CD8-positive, alpha-beta memory T cell (primary cell): ENCODE measurements at regions not wholly inside any gene's neighbourhood (a gene's known extent, or its start where the extent isn't known, plus 50 kb on each side); places are given as distances from the start of the nearest gene placed in this dataset.

ENCODE experiments used
- CTCF ChIA-PET: fragments of 350-600 bp; sonication (Branson Sonifier 250); formaldehyde crosslinking; loops from one replicate; lab custom pipeline; 2021; ENCODE audit warnings: antibody characterized with exemption; lab: Charles Lee
- POLR2A ChIA-PET: fragments of 350-600 bp; sonication (Branson Sonifier 250); formaldehyde crosslinking; loops from one replicate; lab custom pipeline; 2021; ENCODE audit warnings: antibody characterized with exemption; lab: Charles Lee
- DNase-seq, 5 donors: peaks; one replicate each; pipeline versions ENCODE4 v3.0.0 to v3.0.0-alpha.2; 2020 to 2022; ENCODE audit warnings: mixed read lengths in 1 of 5
- H3K27ac ChIP-seq: one replicate; pipeline ENCODE4 v1.7.0; 2013; ENCODE audit warnings: low read depth, mild to moderate bottlenecking, low read length, moderate library complexity
- H3K27me3 ChIP-seq: 2 replicates; pipeline ENCODE4 v1.7.0; 2013; ENCODE audit warnings: low read length, mild to moderate bottlenecking; ENCODE audit not compliant: insufficient read depth, poor library complexity, severe bottlenecking
- H3K36me3 ChIP-seq: 2 replicates; pipeline ENCODE4 v1.7.0; 2013; ENCODE audit warnings: mild to moderate bottlenecking, low read length, moderate library complexity; ENCODE audit not compliant: insufficient read depth
- H3K4me1 ChIP-seq: 2 replicates; pipeline ENCODE4 v1.7.0; 2013; ENCODE audit warnings: mild to moderate bottlenecking, low read length, moderate library complexity; ENCODE audit not compliant: insufficient read depth
- H3K4me3 ChIP-seq: 2 replicates; pipeline ENCODE4 v1.7.0; 2013; ENCODE audit warnings: mild to moderate bottlenecking, low read length
- H3K9me3 ChIP-seq: 2 replicates; pipeline ENCODE4 v1.7.0; 2013; ENCODE audit warnings: mild to moderate bottlenecking, low read length
- H3K27ac Mint-ChIP-seq, 8 donors: one replicate each; pipeline ENCODE4 v1.8.0; 2020 to 2021; ENCODE audit warnings: mixed read lengths in 8 of 8, mild to moderate bottlenecking in 6 of 8, inconsistent platforms in 3 of 8, moderate library complexity in 3 of 8
- H3K27me3 Mint-ChIP-seq, 2 donors: one replicate each; pipeline ENCODE4 v1.8.0; 2020 to 2021; ENCODE audit warnings: mixed read lengths in 2 of 2, mild to moderate bottlenecking in 1 of 2, moderate library complexity in 1 of 2
- H3K36me3 Mint-ChIP-seq, 3 donors: one replicate each; pipeline ENCODE4 v1.8.0; 2020 to 2021; ENCODE audit warnings: mixed read lengths in 3 of 3, inconsistent platforms in 1 of 3, mild to moderate bottlenecking in 1 of 3
- H3K4me1 Mint-ChIP-seq, 3 donors: one replicate each; pipeline ENCODE4 v1.8.0; 2020 to 2021; ENCODE audit warnings: mixed read lengths in 3 of 3, inconsistent platforms in 1 of 3, mild to moderate bottlenecking in 1 of 3
- H3K4me3 Mint-ChIP-seq, 7 donors: one replicate each; pipeline ENCODE4 v1.8.0; 2020 to 2021; ENCODE audit warnings: mixed read lengths in 7 of 7, mild to moderate bottlenecking in 6 of 7, moderate library complexity in 4 of 7, inconsistent platforms in 2 of 7
- H3K9me3 Mint-ChIP-seq, 5 donors: one replicate each; pipeline ENCODE4 v1.8.0; 2020 to 2022; ENCODE audit warnings: mixed read lengths in 5 of 5, mild to moderate bottlenecking in 3 of 5, moderate library complexity in 2 of 5, inconsistent platforms in 1 of 5

DNA sequence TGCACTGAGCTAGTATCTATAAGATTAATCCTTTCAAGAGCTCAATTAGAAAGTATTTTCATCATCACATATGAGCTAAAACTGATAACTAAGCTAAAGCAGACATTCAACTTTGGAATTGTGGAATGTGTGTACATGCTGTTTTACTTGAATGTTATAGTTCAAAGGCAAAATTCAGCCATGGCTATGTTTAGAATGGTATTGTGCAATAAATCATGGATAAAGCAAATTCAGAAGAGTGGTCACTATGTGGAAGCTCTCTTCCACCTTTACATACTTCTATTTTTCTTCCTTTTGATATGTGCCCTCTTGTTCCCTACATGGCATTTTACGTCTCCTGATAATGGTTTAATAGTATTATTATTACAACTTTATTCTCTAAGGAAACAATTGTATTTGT, 1366.3 kb upstream of the LRRTM1 start:
- ChIA-PET CTCF (no interaction called here), POLR2A (no interaction called here)
- Histone ChIP-seq H3K9me3 (no peaks in the 10 kb centered on the region), H3K27me3 (no peaks in the 10 kb centered on the region), H3K36me3 (no peaks in the 10 kb centered on the region), H3K27ac (no peak overlapping the region), H3K4me1 (no peaks in the 10 kb centered on the region), H3K4me3 (no peak overlapping the region)
- Mint-ChIP-seq H3K4me1 (no peaks in the 10 kb centered on the region), H3K27ac (no peak overlapping the region), H3K9me3 (peaks cover 3 to 28% (median 5%) of the 10 kb centered on the region in 5 donors), H3K4me3 (no peak overlapping the region), H3K27me3 (no peaks in the 10 kb centered on the region), H3K36me3 (no peaks in the 10 kb centered on the region)
- DNase-seq: no peak

DNA sequence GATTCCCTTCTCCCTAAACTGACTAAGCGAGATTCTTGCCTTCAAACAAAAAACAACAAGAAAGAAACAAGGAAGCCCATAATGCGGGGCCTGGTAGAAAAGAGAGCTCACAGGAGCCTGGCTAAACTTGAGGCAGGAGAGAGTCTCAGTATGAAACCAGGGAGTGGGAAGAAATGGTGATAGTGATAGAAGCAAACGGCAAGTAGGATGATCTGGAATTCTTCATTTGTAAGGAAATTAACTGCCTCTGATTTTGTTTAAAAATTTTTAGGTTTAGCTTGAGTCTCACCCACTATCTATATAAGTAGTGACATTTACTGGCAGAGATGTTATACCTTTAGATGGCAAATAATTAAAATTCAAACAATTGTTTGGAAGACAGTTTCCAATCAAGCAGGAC, 1356.5 kb upstream of the LRRTM1 start:
- Histone ChIP-seq H3K27ac (no peak overlapping the region), H3K27me3 (no peaks in the 10 kb centered on the region), H3K36me3 (no peaks in the 10 kb centered on the region), H3K9me3 (peaks cover 5% of the 10 kb centered on the region), H3K4me1 (no peaks in the 10 kb centered on the region), H3K4me3 (no peak overlapping the region)
- Mint-ChIP-seq H3K36me3 (no peaks in the 10 kb centered on the region), H3K4me1 (no peaks in the 10 kb centered on the region), H3K4me3 (no peak overlapping the region), H3K27ac (no peak overlapping the region), H3K27me3 (no peaks in the 10 kb centered on the region), H3K9me3 (peaks cover 12 to 51% (median 21%) of the 10 kb centered on the region in 5 donors)
- DNase-seq: no peak
- CTCF ChIA-PET: no interaction called here
- POLR2A ChIA-PET: no interaction called here

- no peaks in the 10 kb centered on the region for H3K36me3 Mint-ChIP-seq
- H3K4me1 ChIP-seq: no peaks in the 10 kb centered on the region
- no peaks in the 10 kb centered on the region for H3K27me3 Mint-ChIP-seq
- H3K4me3 ChIP-seq: no peak overlapping the region
- no peaks in the 10 kb centered on the region for H3K27me3 ChIP-seq
- H3K27ac Mint-ChIP-seq: no peak overlapping the region
- POLR2A ChIA-PET: no interaction called here
- peaks cover 5% of the 10 kb centered on the region for H3K9me3 ChIP-seq
- no peaks in the 10 kb centered on the region for H3K4me1 Mint-ChIP-seq
- H3K9me3 Mint-ChIP-seq: peaks cover 12 to 61% (median 24%) of the 10 kb centered on the region in 5 donors
- no peak for DNase-seq
- CTCF ChIA-PET: no interaction called here
- no peak overlapping the region for H3K27ac ChIP-seq
- H3K4me3 Mint-ChIP-seq: no peak overlapping the region
- H3K36me3 ChIP-seq: no peaks in the 10 kb centered on the region
Measured at GRCh38 chr2:81658227-81658626, 1353.7 kb upstream of the LRRTM1 start.

- CTCF ChIA-PET: no interaction called here
Measured at GRCh38 chr2:81650048-81650971, 1345.8 kb upstream of the LRRTM1 start.

GRCh38 chr2:81648806-81649205, 1344.3 kb upstream of the LRRTM1 start:
- no peak for DNase-seq
- Histone ChIP-seq H3K27ac (no peak overlapping the region), H3K27me3 (no peaks in the 10 kb centered on the region), H3K36me3 (no peaks in the 10 kb centered on the region), H3K4me3 (no peak overlapping the region), H3K9me3 (no peaks in the 10 kb centered on the region), H3K4me1 (no peaks in the 10 kb centered on the region)
- ChIA-PET CTCF (no interaction called here), POLR2A (no interaction called here)
- peaks cover 2 to 33% (median 7%) of the 10 kb centered on the region in 5 donors for H3K9me3 Mint-ChIP-seq
- no peaks in the 10 kb centered on the region for H3K27me3 Mint-ChIP-seq
- H3K36me3 Mint-ChIP-seq: no peaks in the 10 kb centered on the region
- no peak overlapping the region for H3K4me3 Mint-ChIP-seq
- H3K4me1 Mint-ChIP-seq: no peaks in the 10 kb centered on the region
- H3K27ac Mint-ChIP-seq: peak overlapping the region in 1 of 8 donors; percentile 9

More at GRCh38 chr2:81650048-81650971, 1345.8 kb upstream of the LRRTM1 start:
- Histone ChIP-seq H3K4me1 (no peaks in the 10 kb centered on the region), H3K4me3 (no peak overlapping the region), H3K27ac (no peak overlapping the region), H3K9me3 (no peaks in the 10 kb centered on the region), H3K36me3 (no peaks in the 10 kb centered on the region), H3K27me3 (no peaks in the 10 kb centered on the region)
- POLR2A ChIA-PET: no interaction called here
- H3K9me3 Mint-ChIP-seq: peaks cover 9 to 34% (median 12%) of the 10 kb centered on the region in 5 donors
- no peak for DNase-seq
- H3K27me3 Mint-ChIP-seq: no peaks in the 10 kb centered on the region
- no peaks in the 10 kb centered on the region for H3K4me1 Mint-ChIP-seq
- no peaks in the 10 kb centered on the region for H3K36me3 Mint-ChIP-seq
- no peak overlapping the region for H3K27ac Mint-ChIP-seq
- H3K4me3 Mint-ChIP-seq: no peak overlapping the region

- H3K4me3 ChIP-seq: no peak overlapping the region
- CTCF ChIA-PET: no interaction called here
- H3K36me3 Mint-ChIP-seq: no peaks in the 10 kb centered on the region
- H3K9me3 ChIP-seq: no peaks in the 10 kb centered on the region
- H3K27me3 Mint-ChIP-seq: no peaks in the 10 kb centered on the region
- H3K9me3 Mint-ChIP-seq: peaks cover 2 to 28% (median 7%) of the 10 kb centered on the region in 5 donors
- H3K27ac ChIP-seq: no peak overlapping the region
- no peaks in the 10 kb centered on the region for H3K4me1 ChIP-seq
- POLR2A ChIA-PET: no interaction called here
- H3K27me3 ChIP-seq: no peaks in the 10 kb centered on the region
- H3K27ac Mint-ChIP-seq: no peak overlapping the region
- no peak overlapping the region for H3K4me3 Mint-ChIP-seq
- DNase-seq: no peak
- no peaks in the 10 kb centered on the region for H3K4me1 Mint-ChIP-seq
- no peaks in the 10 kb centered on the region for H3K36me3 ChIP-seq
Measured at GRCh38 chr2:81648370-81648769, 1343.8 kb upstream of the LRRTM1 start.

GRCh38 chr2:81647715-81648230, 1343.2 kb upstream of the LRRTM1 start:
- ChIA-PET CTCF (no interaction called here), POLR2A (no interaction called here)
- no peak overlapping the region for H3K27ac ChIP-seq
- H3K36me3 ChIP-seq: no peaks in the 10 kb centered on the region
- H3K27me3 Mint-ChIP-seq: no peaks in the 10 kb centered on the region
- no peak overlapping the region for H3K4me3 Mint-ChIP-seq
- H3K4me1 Mint-ChIP-seq: no peaks in the 10 kb centered on the region
- no peaks in the 10 kb centered on the region for H3K4me1 ChIP-seq
- H3K9me3 ChIP-seq: no peaks in the 10 kb centered on the region
- no peaks in the 10 kb centered on the region for H3K36me3 Mint-ChIP-seq
- no peak for DNase-seq
- H3K27ac Mint-ChIP-seq: no peak overlapping the region
- H3K4me3 ChIP-seq: no peak overlapping the region
- no peaks in the 10 kb centered on the region for H3K27me3 ChIP-seq
- H3K9me3 Mint-ChIP-seq: peaks cover 0 to 26% (median 7%) of the 10 kb centered on the region in 5 donors

GRCh38 chr2:81645745-81646301, 1341.3 kb upstream of the LRRTM1 start:
- Histone ChIP-seq H3K36me3 (no peaks in the 10 kb centered on the region), H3K27ac (no peak overlapping the region), H3K4me1 (no peaks in the 10 kb centered on the region), H3K4me3 (no peak overlapping the region), H3K9me3 (no peaks in the 10 kb centered on the region), H3K27me3 (no peaks in the 10 kb centered on the region)
- H3K27me3 Mint-ChIP-seq: no peaks in the 10 kb centered on the region
- no peaks in the 10 kb centered on the region for H3K36me3 Mint-ChIP-seq
- H3K4me1 Mint-ChIP-seq: no peaks in the 10 kb centered on the region
- H3K4me3 Mint-ChIP-seq: no peak overlapping the region
- CTCF ChIA-PET: no interaction called here
- POLR2A ChIA-PET: no interaction called here
- H3K9me3 Mint-ChIP-seq: peaks cover under 1 to 30% (median 9%) of the 10 kb centered on the region in 5 donors
- DNase-seq: no peak
- H3K27ac Mint-ChIP-seq: no peak overlapping the region
